ENCODE measurements at regions not wholly inside any gene's neighbourhood (a gene's known extent, or its start where the extent isn't known, plus 50 kb on each side); places are given as distances from the start of the nearest gene placed in this dataset.

- ATAC-seq (ENCODE audit: poor library complexity) = no peak
- H3K9me3 ChIP-seq (ENCODE audit: control insufficient read depth in 1 of 2, insufficient read depth in 1 of 2, low read length in 2 of 2) = peaks cover 0 to 20% of the 10 kb centered on the region in 2 experiments
- Mint-ChIP-seq H3K4me1 (ENCODE audit: low read depth) (no peaks in the 10 kb centered on the region), H3K27me3 (peaks cover 34% of the 10 kb centered on the region), H3K9me3 (peaks cover 2% of the 10 kb centered on the region), H3K27ac (no peak overlapping the region), H3K36me3 (ENCODE audit: low read depth) (no peaks in the 10 kb centered on the region), H3K4me3 (no peak overlapping the region)
- no peak for TF ChIP-seq CTCF (IDR thresholded peaks at IDR 0.05)
- H3K27me3 ChIP-seq (ENCODE audit: control insufficient read depth in 1 of 2, insufficient read depth in 2 of 2, low read length in 2 of 2) = peaks cover 2 to 24% of the 10 kb centered on the region in 2 experiments
- ChIA-PET CTCF (no interaction called here), POLR2A (no interaction called here)
- DNase-seq = no peak
- no peak overlapping the region for H3K4me3 ChIP-seq (ENCODE audit: low read length)
- intact Hi-C loops (cut with DNase I, micrococcal nuclease) = no loop called here
- no peaks in the 10 kb centered on the region for H3K4me1 ChIP-seq (ENCODE audit: insufficient read depth, low read length)
- H3K36me3 ChIP-seq (ENCODE audit: insufficient read depth, low read length) = no peaks in the 10 kb centered on the region
- H3K27ac ChIP-seq (ENCODE audit: low read depth in 1 of 2, low read length in 2 of 2) = no peak overlapping the region
Observed at GRCh38 chr11:44380009-44380313, 70.0 kb upstream of the ALX4 start.

- Histone ChIP-seq H3K9me3 (ENCODE audit: control insufficient read depth in 1 of 2, insufficient read depth in 1 of 2, low read length in 2 of 2) (peaks cover 0 to 20% of the 10 kb centered on the region in 2 experiments), H3K4me3 (ENCODE audit: low read length) (no peak overlapping the region), H3K27me3 (ENCODE audit: control insufficient read depth in 1 of 2, insufficient read depth in 2 of 2, low read length in 2 of 2) (peaks cover 2 to 24% of the 10 kb centered on the region in 2 experiments), H3K4me1 (ENCODE audit: insufficient read depth, low read length) (no peaks in the 10 kb centered on the region), H3K27ac (ENCODE audit: low read depth in 1 of 2, low read length in 2 of 2) (no peak overlapping the region), H3K36me3 (ENCODE audit: insufficient read depth, low read length) (no peaks in the 10 kb centered on the region)
- Mint-ChIP-seq H3K4me1 (ENCODE audit: low read depth) (no peaks in the 10 kb centered on the region), H3K27me3 (peaks cover 34% of the 10 kb centered on the region), H3K36me3 (ENCODE audit: low read depth) (no peaks in the 10 kb centered on the region), H3K9me3 (peaks cover 2% of the 10 kb centered on the region), H3K27ac (no peak overlapping the region), H3K4me3 (no peak overlapping the region)
- ATAC-seq (ENCODE audit: poor library complexity) (no peak), DNase-seq (no peak)
- intact Hi-C loops (cut with DNase I, micrococcal nuclease) = no loop called here
- ChIA-PET CTCF (no interaction called here), POLR2A (no interaction called here)
- no peak for TF ChIP-seq CTCF (IDR thresholded peaks at IDR 0.05)
Observed at GRCh38 chr11:44380820-44381219, 70.9 kb upstream of the ALX4 start.

GRCh38 chr11:44381261-44381660 lies 71.3 kb upstream of the ALX4 start:
- Histone ChIP-seq H3K36me3 (ENCODE audit: insufficient read depth, low read length) (no peaks in the 10 kb centered on the region), H3K9me3 (ENCODE audit: control insufficient read depth in 1 of 2, insufficient read depth in 1 of 2, low read length in 2 of 2) (peaks cover 0 to 19% of the 10 kb centered on the region in 2 experiments), H3K27ac (ENCODE audit: low read depth in 1 of 2, low read length in 2 of 2) (no peak overlapping the region), H3K4me3 (ENCODE audit: low read length) (no peak overlapping the region), H3K27me3 (ENCODE audit: control insufficient read depth in 1 of 2, insufficient read depth in 2 of 2, low read length in 2 of 2) (peaks cover 2 to 24% of the 10 kb centered on the region in 2 experiments), H3K4me1 (ENCODE audit: insufficient read depth, low read length) (no peaks in the 10 kb centered on the region)
- H3K4me1 Mint-ChIP-seq (ENCODE audit: low read depth) = no peaks in the 10 kb centered on the region
- no peak for TF ChIP-seq CTCF (IDR thresholded peaks at IDR 0.05)
- POLR2A ChIA-PET = no interaction called here
- CTCF ChIA-PET = no interaction called here
- no peak overlapping the region for H3K4me3 Mint-ChIP-seq
- no peaks in the 10 kb centered on the region for H3K36me3 Mint-ChIP-seq (ENCODE audit: low read depth)
- ATAC-seq (ENCODE audit: poor library complexity) = no peak
- peaks cover 38% of the 10 kb centered on the region for H3K27me3 Mint-ChIP-seq
- no peak for DNase-seq
- intact Hi-C loops (cut with DNase I, micrococcal nuclease) = no loop called here
- no peak overlapping the region for H3K27ac Mint-ChIP-seq
- peaks cover 2% of the 10 kb centered on the region for H3K9me3 Mint-ChIP-seq
